Keratinocyte (primary cell): ENCODE measurements at regions not wholly inside any gene's neighbourhood (a gene's known extent, or its start where the extent isn't known, plus 50 kb on each side); places are given as distances from the start of the nearest gene placed in this dataset.

Experiments
- CTCF ChIP-seq, 3 experiments: IDR thresholded peaks in 1 of 3; conservative IDR thresholded peaks in 1 of 3; optimal IDR thresholded peaks in 1 of 3; 2 replicates in 2 of 3; 3 replicates in 1 of 3; pipeline versions ENCODE3 to v1.5.1; 2011; ENCODE audit warnings: low read length in 3 of 3, mild to moderate bottlenecking in 3 of 3, moderate library complexity in 2 of 3, control low read depth in 1 of 3, inconsistent platforms in 1 of 3; ENCODE audit not compliant: insufficient read depth in 2 of 3; ENCODE audit errors: extremely low read depth in 1 of 3
- EZH2 ChIP-seq: IDR thresholded peaks from one replicate; pipeline ENCODE4 v1.6.1; 2012; ENCODE audit warnings: inconsistent platforms, mild to moderate bottlenecking, low read length, moderate library complexity

GRCh38 chr12:17763366-17763765 is 326.6 kb downstream of the RERGL start:
- no peak for TF ChIP-seq CTCF (optimal IDR thresholded peaks at IDR 0.05 in 1 of 3, IDR thresholded peaks at IDR 0.05 in 1 of 3, conservative IDR thresholded peaks at IDR 0.05 in 1 of 3; ENCODE audit: extremely low read depth in 1 of 3, insufficient read depth in 2 of 3, low read length in 3 of 3)
- TF ChIP-seq EZH2: no peak
